Neural crest cell (in vitro differentiated cells): ENCODE measurements at regions not wholly inside any gene's neighbourhood (a gene's known extent, or its start where the extent isn't known, plus 50 kb on each side); places are given as distances from the start of the nearest gene placed in this dataset.

Experiments
- DNase-seq: peaks from one replicate; pipeline ENCODE4 v3.0.0; 2021; ENCODE audit warnings: low read depth, mixed read lengths, low spot score
- H3K27ac Mint-ChIP-seq: one replicate; pipeline ENCODE4 v1.8.0; 2021; ENCODE audit warnings: mild to moderate bottlenecking, mixed read lengths; ENCODE audit not compliant: unreplicated experiment
- H3K27me3 Mint-ChIP-seq: 2 replicates; pipeline ENCODE4 v1.8.0; 2021; ENCODE audit warnings: low read depth, mild to moderate bottlenecking, mixed read lengths
- H3K36me3 Mint-ChIP-seq: 2 replicates; pipeline ENCODE4 v1.8.0; 2021; ENCODE audit warnings: low read depth, mild to moderate bottlenecking, mixed read lengths
- H3K4me1 Mint-ChIP-seq: 2 replicates; pipeline ENCODE4 v1.8.0; 2021; ENCODE audit warnings: mixed read lengths
- H3K4me3 Mint-ChIP-seq: one replicate; pipeline ENCODE4 v1.8.0; 2021; ENCODE audit warnings: mild to moderate bottlenecking, mixed read lengths
- H3K9me3 Mint-ChIP-seq: 2 replicates; pipeline ENCODE4 v1.8.0; 2021; ENCODE audit warnings: mixed read lengths
- TF ChIP-seq, protein P1 (sequence below): fragments of 200-600 bp; sonication (generic); conservative IDR thresholded peaks from 2 replicates; pipeline ENCODE4 v1.5.0; 2021; ENCODE audit warnings: antibody characterized with exemption, mild to moderate bottlenecking

DNA sequence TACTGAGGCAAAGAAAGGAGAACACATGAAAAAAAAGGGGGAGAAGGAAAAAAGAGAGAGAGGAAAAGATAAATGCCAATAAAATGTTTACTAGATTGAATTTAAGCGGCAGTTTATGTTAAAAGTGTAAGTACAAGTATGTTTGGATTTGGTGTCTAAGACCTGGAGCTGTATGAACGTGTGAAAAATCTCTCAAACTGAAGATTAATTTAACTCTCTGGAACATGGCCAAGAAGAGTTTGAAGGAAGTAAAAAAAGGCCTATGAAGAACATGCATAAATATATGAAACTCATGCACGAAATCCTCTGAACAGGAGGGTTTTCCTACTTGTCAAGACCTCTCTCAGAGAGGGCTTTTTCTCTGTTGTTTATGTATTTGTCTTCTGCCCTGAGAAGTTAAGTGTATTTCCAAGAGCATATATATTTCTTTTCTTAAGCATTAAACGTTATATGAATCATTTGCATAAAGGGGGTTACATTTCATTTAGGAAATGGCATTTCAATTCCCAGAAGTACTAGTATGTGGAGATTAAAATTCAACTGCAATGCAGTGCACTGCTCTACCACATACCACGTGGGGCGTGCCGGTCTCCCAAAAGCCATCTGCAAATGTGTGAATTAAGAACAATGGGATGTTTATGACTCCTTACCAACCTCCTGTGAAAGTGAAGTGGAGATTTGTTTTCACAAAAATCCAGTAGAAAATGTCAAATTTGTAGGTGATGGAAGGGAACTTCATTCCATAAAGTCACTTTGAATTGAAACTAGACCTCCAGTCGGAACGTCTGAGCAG lies 281.1 kb upstream of the TRIB2 start:
- Mint-ChIP-seq H3K4me3 (no peak overlapping the region), H3K36me3 (no peaks in the 10 kb centered on the region), H3K9me3 (no peaks in the 10 kb centered on the region), H3K27me3 (no peaks in the 10 kb centered on the region), H3K4me1 (peaks cover 11% of the 10 kb centered on the region), H3K27ac (no peak overlapping the region)
- no peak for DNase-seq
- TF ChIP-seq, protein P1, sequence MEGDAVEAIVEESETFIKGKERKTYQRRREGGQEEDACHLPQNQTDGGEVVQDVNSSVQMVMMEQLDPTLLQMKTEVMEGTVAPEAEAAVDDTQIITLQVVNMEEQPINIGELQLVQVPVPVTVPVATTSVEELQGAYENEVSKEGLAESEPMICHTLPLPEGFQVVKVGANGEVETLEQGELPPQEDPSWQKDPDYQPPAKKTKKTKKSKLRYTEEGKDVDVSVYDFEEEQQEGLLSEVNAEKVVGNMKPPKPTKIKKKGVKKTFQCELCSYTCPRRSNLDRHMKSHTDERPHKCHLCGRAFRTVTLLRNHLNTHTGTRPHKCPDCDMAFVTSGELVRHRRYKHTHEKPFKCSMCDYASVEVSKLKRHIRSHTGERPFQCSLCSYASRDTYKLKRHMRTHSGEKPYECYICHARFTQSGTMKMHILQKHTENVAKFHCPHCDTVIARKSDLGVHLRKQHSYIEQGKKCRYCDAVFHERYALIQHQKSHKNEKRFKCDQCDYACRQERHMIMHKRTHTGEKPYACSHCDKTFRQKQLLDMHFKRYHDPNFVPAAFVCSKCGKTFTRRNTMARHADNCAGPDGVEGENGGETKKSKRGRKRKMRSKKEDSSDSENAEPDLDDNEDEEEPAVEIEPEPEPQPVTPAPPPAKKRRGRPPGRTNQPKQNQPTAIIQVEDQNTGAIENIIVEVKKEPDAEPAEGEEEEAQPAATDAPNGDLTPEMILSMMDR: no peak

DNA sequence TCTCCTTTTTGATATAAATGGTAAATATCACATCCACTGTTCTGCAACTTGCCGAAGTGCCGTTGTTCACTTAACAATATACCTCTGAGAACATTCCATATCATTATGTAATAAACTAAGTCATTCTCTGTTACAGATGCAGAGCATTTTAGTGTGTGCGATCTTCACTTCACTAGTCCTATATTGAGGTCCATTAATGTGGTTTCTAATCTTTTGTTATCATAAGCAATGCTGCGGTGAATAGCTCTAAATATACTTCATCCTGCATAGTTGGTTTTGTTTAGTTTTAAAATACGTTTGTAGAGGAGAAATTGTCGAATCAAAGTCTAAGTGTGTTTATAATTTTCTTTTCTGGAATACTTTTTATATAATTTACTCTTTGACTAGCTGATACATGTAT lies 280.3 kb upstream of the TRIB2 start:
- TF ChIP-seq, protein P1: no peak
- Mint-ChIP-seq H3K27ac (no peak overlapping the region), H3K4me1 (peaks cover 8% of the 10 kb centered on the region), H3K27me3 (no peaks in the 10 kb centered on the region), H3K4me3 (no peak overlapping the region), H3K9me3 (no peaks in the 10 kb centered on the region), H3K36me3 (no peaks in the 10 kb centered on the region)
- no peak for DNase-seq

DNA sequence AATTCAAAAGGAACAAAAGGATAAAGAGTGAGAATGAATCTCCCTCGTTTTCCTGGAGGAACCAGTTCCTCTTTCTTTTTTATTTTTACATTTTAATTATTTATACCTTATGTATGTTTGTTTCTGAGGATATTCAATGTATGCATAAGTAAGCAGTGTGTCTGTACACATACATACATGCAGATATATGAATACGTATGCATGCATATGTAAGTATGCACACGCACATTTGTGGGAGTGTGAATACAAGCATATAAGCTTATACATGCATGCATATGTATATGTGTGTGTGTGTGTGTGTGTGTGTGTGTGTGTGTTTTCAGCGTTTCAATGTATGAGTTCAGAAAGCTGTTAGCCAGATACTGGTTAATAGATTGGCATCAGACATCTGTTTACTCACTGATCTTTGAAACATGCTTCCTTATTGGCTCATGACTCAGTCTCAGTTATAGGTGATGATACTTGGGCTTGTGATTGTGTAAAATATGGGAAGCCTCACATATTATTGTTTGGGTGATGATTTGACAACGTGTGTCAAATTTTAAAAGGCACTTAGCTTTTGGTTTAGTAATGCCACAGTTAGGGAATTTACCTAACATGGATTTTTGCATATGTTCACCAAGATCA lies 279.7 kb upstream of the TRIB2 start:
- H3K27ac Mint-ChIP-seq: no peak overlapping the region
- H3K27me3 Mint-ChIP-seq: no peaks in the 10 kb centered on the region
- no peak overlapping the region for H3K4me3 Mint-ChIP-seq
- TF ChIP-seq, protein P1: no peak
- H3K4me1 Mint-ChIP-seq: peaks cover 13% of the 10 kb centered on the region
- peaks cover 4% of the 10 kb centered on the region for H3K9me3 Mint-ChIP-seq
- H3K36me3 Mint-ChIP-seq: no peaks in the 10 kb centered on the region
- DNase-seq: no peak

- Mint-ChIP-seq H3K27me3 (no peaks in the 10 kb centered on the region), H3K9me3 (peaks cover 4% of the 10 kb centered on the region), H3K4me3 (no peak overlapping the region), H3K27ac (no peak overlapping the region), H3K36me3 (no peaks in the 10 kb centered on the region), H3K4me1 (peaks cover 30% of the 10 kb centered on the region)
- no peak for DNase-seq
- TF ChIP-seq, protein P1: no peak
Measured at GRCh38 chr2:12440731-12441130, 276.0 kb upstream of the TRIB2 start.

GRCh38 chr2:12441750-12442475 lies 274.8 kb upstream of the TRIB2 start:
- Mint-ChIP-seq H3K27me3 (no peaks in the 10 kb centered on the region), H3K4me1 (peaks cover 22% of the 10 kb centered on the region), H3K9me3 (peaks cover 4% of the 10 kb centered on the region), H3K27ac (no peak overlapping the region), H3K36me3 (no peaks in the 10 kb centered on the region), H3K4me3 (no peak overlapping the region)
- DNase-seq: no peak
- TF ChIP-seq, protein P1: no peak
